Activated T-cell treated with anti-CD3 and anti-CD28 coated beads, Interleukin-2, amount 50 U/mL, for 72 hours (primary cell): ENCODE measurements at regions not wholly inside any gene's neighbourhood (a gene's known extent, or its start where the extent isn't known, plus 50 kb on each side); places are given as distances from the start of the nearest gene placed in this dataset.
A peak's percentile ranks its signal among the peaks of the same experiment; 100 is the strongest.
"Not testable (repeated sequence)": the region's sequence is repeated elsewhere in the genome, so short reads cannot be mapped to it uniquely, and the experiment has no call there.

Source experiments
- ATAC-seq, 2 donors: fragments of 150-1000 bp; cut with Tn5 transposase; replicated peaks in 1 of 2; 2 replicates each; pipeline ENCODE4 v1.10.0; 2021; ENCODE audit warnings: moderate library complexity in 2 of 2, mild to moderate bottlenecking in 1 of 2
- DNase-seq, 2 donors: peaks; one replicate each; pipeline ENCODE4 v3.0.0; 2021 to 2022; ENCODE audit warnings: mixed read lengths in 1 of 2
- H3K27ac Mint-ChIP-seq: one replicate; pipeline ENCODE4 v1.8.0; 2022; ENCODE audit warnings: mild to moderate bottlenecking, moderate library complexity, mixed read lengths
- H3K27me3 Mint-ChIP-seq: one replicate; pipeline ENCODE4 v1.8.0; 2022; ENCODE audit warnings: low read depth, mixed read lengths
- H3K36me3 Mint-ChIP-seq, 2 donors: one replicate each; pipeline ENCODE4 v1.8.0; 2022; ENCODE audit warnings: mixed read lengths in 2 of 2, mild to moderate bottlenecking in 1 of 2; ENCODE audit not compliant: insufficient read depth in 2 of 2
- H3K4me1 Mint-ChIP-seq: one replicate; pipeline ENCODE4 v1.8.0; 2022; ENCODE audit warnings: low read depth, mixed read lengths
- H3K4me3 Mint-ChIP-seq, 2 donors: one replicate each; pipeline ENCODE4 v1.8.0; 2022; ENCODE audit warnings: mild to moderate bottlenecking in 2 of 2, mixed read lengths in 2 of 2, moderate library complexity in 2 of 2
- H3K9me3 Mint-ChIP-seq, 2 donors: one replicate each; pipeline ENCODE4 v1.8.0; 2022; ENCODE audit warnings: mixed read lengths in 2 of 2

DNA sequence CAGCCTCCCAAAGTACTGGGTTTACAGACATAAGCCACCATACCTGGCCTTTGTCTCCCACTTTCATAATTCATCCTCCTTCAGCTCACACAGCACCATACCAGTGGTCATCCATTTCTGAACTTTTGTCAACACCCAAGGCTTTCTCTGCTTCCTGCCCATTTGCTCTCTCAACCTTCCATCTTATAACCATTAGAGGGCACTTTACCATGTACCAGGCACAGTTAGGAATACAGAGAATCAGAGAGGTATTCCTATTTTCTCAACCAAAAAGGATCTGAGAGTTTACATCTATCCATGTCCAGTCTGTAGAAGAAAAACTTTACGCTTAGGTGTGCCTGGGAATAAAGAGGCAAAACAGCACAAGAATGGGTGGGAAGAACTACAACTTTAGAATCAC lies 397.6 kb downstream of the BUD13 start:
- no peaks in the 10 kb centered on the region for H3K36me3 Mint-ChIP-seq

DNA sequence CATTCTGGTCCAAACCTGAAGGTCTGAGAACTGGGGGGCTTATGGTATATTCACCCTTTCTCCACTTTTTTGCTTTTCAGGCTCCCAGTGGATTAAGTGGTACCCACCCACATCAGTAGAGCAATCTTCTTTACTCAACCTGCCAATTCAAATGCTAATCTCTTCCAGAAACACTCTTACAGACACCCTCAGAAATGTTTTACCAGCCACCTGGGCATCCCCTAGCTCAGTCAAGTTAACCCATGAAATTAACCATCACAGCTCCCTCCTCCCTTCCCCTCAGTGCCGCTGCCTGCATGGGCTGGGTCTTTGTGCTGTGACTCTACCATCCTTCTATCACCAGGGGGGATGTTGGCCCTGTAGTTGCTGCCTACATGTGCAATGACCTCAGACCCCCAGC lies 398.7 kb downstream of the BUD13 start:
- Mint-ChIP-seq H3K4me3 (no peak overlapping the region), H3K36me3 (no peaks in the 10 kb centered on the region), H3K9me3 (peaks cover 0 to 1% of the 10 kb centered on the region in 2 donors), H3K4me1 (no peaks in the 10 kb centered on the region), H3K27me3 (peaks cover 6% of the 10 kb centered on the region), H3K27ac (no peak overlapping the region)
- no peak for DNase-seq
- no peak for ATAC-seq

More for the DNA sequence above, 397.6 kb downstream of the BUD13 start:
- no peak overlapping the region for H3K4me3 Mint-ChIP-seq
- peaks cover 6% of the 10 kb centered on the region for H3K27me3 Mint-ChIP-seq
- DNase-seq (no peak), ATAC-seq (no peak)
- H3K27ac Mint-ChIP-seq = no peak overlapping the region
- no peaks in the 10 kb centered on the region for H3K4me1 Mint-ChIP-seq
- H3K9me3 Mint-ChIP-seq = peaks cover 0 to 1% of the 10 kb centered on the region in 2 donors

DNA sequence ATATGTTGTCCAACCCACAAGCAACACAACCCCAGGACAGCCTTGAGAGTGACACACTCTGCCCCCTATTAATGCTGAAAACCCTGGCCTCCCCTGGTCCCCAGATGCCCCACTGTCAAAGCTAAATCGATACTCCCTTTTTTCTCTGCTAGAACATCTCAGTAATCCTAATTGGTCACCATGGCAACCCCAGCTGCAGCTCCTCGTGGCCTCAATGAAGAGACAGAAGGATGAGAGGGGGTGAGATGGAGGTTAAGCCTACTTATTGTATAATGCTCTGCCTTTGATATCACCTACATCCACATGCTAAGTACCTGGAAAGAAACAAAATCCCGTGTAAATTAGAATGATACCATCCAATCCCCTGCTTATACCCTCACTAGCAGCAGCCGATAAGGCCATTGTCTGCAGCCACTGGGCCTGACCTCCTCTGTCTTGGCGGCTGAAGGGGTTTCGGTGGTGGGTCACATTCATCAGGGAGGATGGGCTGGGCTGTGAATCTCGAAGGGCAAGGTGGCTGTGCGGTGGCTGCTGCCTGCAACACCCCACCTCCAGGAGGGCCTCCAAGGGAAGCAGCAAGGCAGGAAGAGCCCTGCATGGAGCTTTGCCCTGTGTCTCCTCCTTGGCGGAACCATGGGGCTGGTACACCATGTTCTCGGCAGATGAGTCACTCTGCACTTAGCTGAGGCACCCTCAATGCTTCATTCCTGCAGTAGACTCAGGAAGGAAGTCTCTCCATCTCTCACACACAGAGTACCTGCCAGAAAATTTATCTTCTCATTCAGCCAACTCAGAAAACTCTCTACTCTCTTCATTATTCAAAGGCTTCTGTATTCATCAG lies 399.5 kb downstream of the BUD13 start:
- H3K9me3 Mint-ChIP-seq = peaks cover 0 to 1% of the 10 kb centered on the region in 2 donors
- H3K4me1 Mint-ChIP-seq = no peaks in the 10 kb centered on the region
- peaks cover 6% of the 10 kb centered on the region for H3K27me3 Mint-ChIP-seq
- no peaks in the 10 kb centered on the region for H3K36me3 Mint-ChIP-seq
- H3K4me3 Mint-ChIP-seq = no peak overlapping the region
- DNase-seq (no peak), ATAC-seq (no peak)
- H3K27ac Mint-ChIP-seq = no peak overlapping the region

DNA sequence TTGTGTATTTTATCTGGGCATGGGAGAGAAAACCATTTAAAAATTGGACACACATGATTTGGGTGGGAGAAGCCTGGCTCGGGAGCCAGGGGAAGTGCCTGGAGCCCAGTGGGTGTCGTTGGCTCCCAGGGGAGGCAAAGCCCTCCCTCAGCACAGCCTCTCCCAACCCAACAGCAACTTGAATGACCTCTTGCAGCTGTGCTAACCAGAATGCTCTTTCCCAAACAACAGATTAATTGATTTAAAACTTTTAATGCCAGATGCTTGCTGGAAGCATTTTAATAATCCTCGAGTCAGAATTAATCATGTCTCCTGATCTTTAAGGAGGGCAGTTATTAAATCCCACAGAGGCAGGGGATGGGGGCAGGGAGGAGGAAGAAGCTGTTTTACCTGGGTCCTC lies 401.6 kb downstream of the BUD13 start:
- no peak for ATAC-seq
- Mint-ChIP-seq H3K4me3 (no peak overlapping the region), H3K27me3 (peaks cover 14% of the 10 kb centered on the region), H3K4me1 (no peaks in the 10 kb centered on the region), H3K9me3 (peaks cover 0 to 1% of the 10 kb centered on the region in 2 donors), H3K36me3 (no peaks in the 10 kb centered on the region), H3K27ac (no peak overlapping the region)
- DNase-seq = no peak

DNA sequence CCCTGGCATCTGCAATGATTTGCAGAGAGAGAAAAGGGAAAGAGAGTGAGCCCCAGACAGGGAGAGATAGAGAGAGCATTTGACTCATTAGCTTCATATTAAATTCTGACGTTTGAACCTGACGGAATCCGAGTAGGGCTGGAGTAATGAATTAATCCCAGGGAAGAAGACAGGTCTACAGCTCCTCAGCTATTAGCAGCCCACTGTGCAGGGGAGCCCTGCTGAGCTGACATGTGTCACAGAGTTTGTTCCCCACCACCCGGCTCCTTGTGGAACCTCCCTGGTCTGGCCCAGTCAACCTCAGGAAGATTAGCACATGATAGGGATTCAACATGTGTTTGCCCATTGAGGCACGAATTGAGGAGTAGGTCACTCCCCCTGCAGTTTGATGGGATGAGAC lies 404.0 kb downstream of the BUD13 start:
- ATAC-seq (no peak), DNase-seq (no peak)
- H3K27ac Mint-ChIP-seq = no peak overlapping the region
- no peaks in the 10 kb centered on the region for H3K36me3 Mint-ChIP-seq
- H3K4me3 Mint-ChIP-seq = no peak overlapping the region
- H3K9me3 Mint-ChIP-seq = peaks cover 0 to 2% of the 10 kb centered on the region in 2 donors
- peaks cover 7% of the 10 kb centered on the region for H3K27me3 Mint-ChIP-seq
- no peaks in the 10 kb centered on the region for H3K4me1 Mint-ChIP-seq

DNA sequence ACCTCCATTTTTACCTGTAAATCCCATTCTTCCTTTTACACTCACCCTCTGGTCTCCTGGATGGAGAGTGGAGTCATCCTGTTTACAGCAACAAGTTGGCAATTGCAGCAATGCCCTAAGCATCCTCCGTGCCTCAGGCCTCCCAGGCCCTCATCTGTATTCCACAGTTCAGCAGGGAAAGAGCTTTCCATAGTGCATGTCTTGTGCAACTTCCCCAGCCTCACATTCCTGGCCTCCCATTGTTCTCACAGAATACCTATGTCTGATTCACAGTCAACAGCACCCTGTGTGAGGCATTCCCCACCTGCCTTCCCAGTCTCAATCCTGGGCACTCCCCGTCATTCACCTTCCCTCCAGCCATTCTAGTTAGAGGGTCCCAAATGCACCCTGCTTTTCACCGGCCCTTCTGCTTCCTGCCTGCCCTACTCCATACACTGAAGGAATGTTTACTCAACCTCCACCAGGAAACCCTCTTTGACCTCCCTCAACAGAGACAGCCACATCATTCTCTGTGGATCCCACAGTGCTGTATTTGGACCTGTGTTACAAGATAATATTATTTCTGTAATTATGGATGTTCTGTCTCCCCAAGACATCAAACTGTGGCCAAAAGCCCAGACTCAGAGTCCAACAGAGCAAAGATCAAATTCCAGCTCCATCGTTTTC lies 405.7 kb downstream of the BUD13 start:
- no peak overlapping the region for H3K27ac Mint-ChIP-seq
- H3K9me3 Mint-ChIP-seq = peaks cover 0 to 2% of the 10 kb centered on the region in 2 donors
- DNase-seq (no peak), ATAC-seq (no peak)
- no peak overlapping the region for H3K4me3 Mint-ChIP-seq
- H3K27me3 Mint-ChIP-seq = peaks cover 7% of the 10 kb centered on the region
- H3K36me3 Mint-ChIP-seq = no peaks in the 10 kb centered on the region
- H3K4me1 Mint-ChIP-seq = no peaks in the 10 kb centered on the region

DNA sequence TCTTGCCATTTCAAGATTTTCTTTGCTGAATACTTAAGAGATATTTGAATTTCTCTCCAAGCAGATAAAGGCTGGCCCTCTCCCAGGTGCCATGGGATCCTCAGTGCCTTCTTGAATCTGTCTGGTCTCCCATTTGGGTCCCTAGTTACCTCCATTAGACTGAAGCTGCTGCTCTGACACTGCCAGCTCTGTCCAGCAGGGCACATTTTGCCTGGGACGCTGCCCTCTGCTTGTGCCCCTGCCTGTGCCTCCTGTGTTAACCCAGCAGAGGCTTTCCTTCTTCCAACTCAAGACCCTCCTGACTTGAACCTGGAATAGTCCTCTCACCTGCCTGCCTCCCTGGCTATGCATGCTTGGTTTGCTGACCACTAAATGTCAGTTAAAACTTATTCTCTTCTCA lies 406.3 kb downstream of the BUD13 start:
- H3K4me1 Mint-ChIP-seq = no peaks in the 10 kb centered on the region
- no peak overlapping the region for H3K27ac Mint-ChIP-seq
- peaks cover 7% of the 10 kb centered on the region for H3K27me3 Mint-ChIP-seq
- no peaks in the 10 kb centered on the region for H3K36me3 Mint-ChIP-seq
- no peak overlapping the region for H3K4me3 Mint-ChIP-seq
- DNase-seq (no peak), ATAC-seq (no peak)
- H3K9me3 Mint-ChIP-seq = peaks cover 0 to 2% of the 10 kb centered on the region in 2 donors

DNA sequence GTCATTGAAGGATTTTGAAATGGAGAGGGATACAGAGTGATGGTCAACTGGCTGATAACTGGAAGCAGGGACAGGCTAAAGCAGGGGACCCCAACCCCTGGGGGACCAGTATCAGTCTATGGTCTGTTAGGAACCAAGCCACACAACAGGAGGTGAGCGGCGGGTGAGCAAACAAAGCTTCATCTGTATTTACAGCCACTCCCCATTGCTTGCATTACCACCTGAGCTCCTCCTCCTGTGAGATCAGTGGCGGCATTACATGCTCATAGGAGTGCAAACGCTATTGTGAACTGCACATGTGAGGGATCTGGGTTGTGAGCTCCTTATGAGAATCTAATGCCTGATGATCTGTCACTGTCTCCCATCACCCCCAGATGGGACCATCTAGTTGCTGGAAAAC lies 407.9 kb downstream of the BUD13 start:
- H3K4me3 Mint-ChIP-seq, H3K9me3 Mint-ChIP-seq, H3K27me3 Mint-ChIP-seq, H3K27ac Mint-ChIP-seq, DNase-seq, H3K36me3 Mint-ChIP-seq, ATAC-seq, H3K4me1 Mint-ChIP-seq: not testable (repeated sequence)

DNA sequence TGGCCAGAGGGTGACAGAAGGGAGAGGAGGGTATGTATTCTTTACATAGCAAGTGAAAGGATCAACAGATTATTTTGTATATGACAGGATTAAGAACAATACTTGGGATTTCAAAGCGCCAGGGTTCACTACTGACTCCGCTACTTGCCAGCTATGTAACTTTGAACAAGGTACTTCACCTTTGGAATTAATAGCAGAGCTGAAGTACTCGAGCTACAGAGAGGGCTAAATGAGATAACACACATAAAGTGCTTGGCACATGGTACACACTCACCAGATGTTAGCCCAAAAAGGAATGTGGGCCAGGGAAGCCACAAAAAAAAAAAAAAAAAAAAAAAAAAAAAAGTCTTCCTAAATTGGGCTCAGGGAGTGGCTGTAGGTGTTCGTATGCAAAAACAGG lies 408.4 kb downstream of the BUD13 start:
- Mint-ChIP-seq H3K36me3 (no peaks in the 10 kb centered on the region), H3K4me1 (no peaks in the 10 kb centered on the region), H3K9me3 (peaks cover 0 to 2% of the 10 kb centered on the region in 2 donors), H3K27me3 (peaks cover 13% of the 10 kb centered on the region), H3K4me3 (no peak overlapping the region), H3K27ac (no peak overlapping the region)
- DNase-seq (no peak), ATAC-seq (no peak)

DNA sequence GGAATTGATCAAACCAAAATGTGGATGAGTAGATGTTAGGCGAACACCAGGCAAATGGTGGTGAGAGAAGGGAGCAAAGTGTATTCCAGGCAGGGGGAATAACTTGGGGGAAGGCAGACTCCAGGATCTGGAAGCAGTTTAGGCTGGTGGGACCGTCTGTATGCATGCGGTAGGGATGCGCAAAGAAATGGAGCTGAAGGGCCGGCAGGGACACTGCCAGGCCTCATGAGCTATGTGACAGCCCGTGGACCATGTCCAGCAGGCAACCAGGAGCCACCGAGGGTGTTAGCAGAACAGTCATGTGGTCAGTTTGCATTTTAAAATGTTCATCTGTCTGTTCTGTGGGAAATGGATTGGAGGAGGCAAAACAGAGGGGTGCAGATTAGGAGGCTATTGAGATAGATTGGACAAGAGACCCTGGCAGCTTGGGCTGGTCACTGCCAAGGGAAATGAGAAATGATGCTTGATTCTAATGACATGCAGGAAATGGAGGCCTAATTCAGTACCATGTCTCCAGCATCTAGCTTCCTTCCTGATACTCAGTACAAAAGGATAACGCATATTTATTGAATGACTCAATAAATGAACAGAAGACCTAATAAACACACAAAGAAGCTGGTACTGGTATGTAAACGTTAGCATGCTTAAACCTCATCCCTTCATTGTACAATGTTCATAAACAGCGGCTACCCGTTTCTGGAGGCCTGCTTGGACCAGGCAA lies 412.4 kb downstream of the BUD13 start:
- H3K4me1 Mint-ChIP-seq = no peaks in the 10 kb centered on the region
- DNase-seq (no peak), ATAC-seq (no peak)
- H3K27ac Mint-ChIP-seq = no peak overlapping the region
- H3K4me3 Mint-ChIP-seq = no peak overlapping the region
- no peaks in the 10 kb centered on the region for H3K36me3 Mint-ChIP-seq
- H3K9me3 Mint-ChIP-seq = peaks cover 0 to 2% of the 10 kb centered on the region in 2 donors
- peaks cover 6% of the 10 kb centered on the region for H3K27me3 Mint-ChIP-seq

DNA sequence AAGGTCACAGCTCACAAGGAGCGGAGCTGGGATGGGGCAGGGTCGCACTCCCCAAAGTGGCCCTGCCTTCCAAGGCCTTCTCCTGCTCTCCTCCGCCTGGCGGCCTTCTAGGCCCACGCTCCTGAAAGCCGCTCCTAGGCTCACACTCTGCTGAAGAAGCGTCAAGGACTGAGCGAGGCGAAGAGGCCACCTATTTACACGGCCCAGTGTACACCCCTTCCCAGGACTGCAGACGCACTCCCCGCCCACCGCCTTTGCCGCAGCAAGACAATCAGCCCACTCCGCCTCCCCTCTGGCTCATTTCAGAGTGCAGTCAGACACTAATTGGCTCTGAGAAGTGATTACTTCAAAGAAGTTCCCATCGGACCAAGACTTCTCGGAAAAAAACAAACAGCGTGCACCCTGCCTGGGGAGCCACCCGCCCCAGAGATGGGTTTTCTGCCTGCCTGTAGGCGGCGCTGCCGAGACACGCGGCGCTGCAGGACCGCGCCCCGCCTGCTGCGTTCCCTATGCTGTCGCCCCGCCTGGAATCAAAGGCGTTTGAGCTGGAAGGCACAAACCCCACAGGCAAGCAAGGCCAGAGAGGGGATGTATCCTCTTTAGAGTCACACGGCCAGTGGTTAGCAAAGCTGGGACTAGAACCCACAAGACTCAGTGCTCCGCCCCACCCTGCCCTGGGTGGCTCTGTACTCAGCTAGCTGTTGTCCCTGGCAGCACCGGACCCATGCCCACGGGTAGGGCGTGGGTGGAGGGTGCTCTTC lies 414.8 kb downstream of the BUD13 start:
- no peak overlapping the region for H3K27ac Mint-ChIP-seq
- H3K27me3 Mint-ChIP-seq = peaks cover 6% of the 10 kb centered on the region
- no peaks in the 10 kb centered on the region for H3K4me1 Mint-ChIP-seq
- H3K4me3 Mint-ChIP-seq = no peak overlapping the region
- no peaks in the 10 kb centered on the region for H3K36me3 Mint-ChIP-seq
- DNase-seq = peak in 1 of 2 donors; percentile 0
- ATAC-seq = no peak
- no peaks in the 10 kb centered on the region for H3K9me3 Mint-ChIP-seq

DNA sequence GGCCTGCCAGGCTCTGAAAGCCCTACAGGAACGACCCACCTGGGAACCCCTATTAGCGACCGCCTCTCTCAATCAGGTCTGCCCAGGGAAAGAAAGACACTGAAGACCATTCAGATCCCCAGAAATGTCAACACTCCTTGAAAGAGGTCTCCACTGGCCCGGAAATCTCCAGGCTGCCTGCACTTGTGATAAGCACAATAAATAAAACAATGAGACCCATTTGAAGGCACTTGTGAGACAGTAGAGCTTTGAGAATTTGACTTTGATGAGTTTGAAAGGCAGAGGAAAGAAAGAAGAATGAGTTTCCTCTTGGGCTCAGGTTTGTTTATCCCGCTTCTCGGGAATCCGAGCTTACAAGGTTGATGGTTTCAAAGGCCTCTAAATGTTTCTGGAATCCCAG lies 416.3 kb downstream of the BUD13 start:
- no peaks in the 10 kb centered on the region for H3K4me1 Mint-ChIP-seq
- DNase-seq (no peak), ATAC-seq (no peak)

DNA sequence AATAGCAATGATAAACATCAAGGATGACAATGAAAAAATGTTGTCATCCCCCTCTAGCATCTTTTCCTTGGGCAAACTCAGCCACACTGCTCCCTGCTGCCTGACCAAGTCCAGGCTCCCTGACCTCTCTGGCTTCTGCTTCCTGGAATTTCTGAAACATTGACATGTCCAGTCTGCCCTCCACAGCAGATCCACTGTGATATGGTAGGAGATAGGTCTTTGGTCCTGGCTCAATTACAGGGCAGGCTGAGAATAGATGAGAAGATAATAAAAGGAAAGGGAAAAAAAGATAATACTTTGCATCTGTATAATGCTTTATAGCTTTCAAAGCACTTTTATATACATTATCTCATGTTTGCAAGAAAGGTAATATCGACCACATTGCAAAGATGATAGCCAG lies 417.7 kb downstream of the BUD13 start:
- H3K27ac Mint-ChIP-seq = no peak overlapping the region
- no peak overlapping the region for H3K4me3 Mint-ChIP-seq
- no peaks in the 10 kb centered on the region for H3K36me3 Mint-ChIP-seq
- no peak for ATAC-seq
- H3K9me3 Mint-ChIP-seq = no peaks in the 10 kb centered on the region
- DNase-seq = no peak
- peaks cover 6% of the 10 kb centered on the region for H3K27me3 Mint-ChIP-seq
- no peaks in the 10 kb centered on the region for H3K4me1 Mint-ChIP-seq

More for the DNA sequence above, 416.3 kb downstream of the BUD13 start:
- H3K36me3 Mint-ChIP-seq = no peaks in the 10 kb centered on the region
- H3K9me3 Mint-ChIP-seq = no peaks in the 10 kb centered on the region
- peaks cover 6% of the 10 kb centered on the region for H3K27me3 Mint-ChIP-seq
- no peak overlapping the region for H3K4me3 Mint-ChIP-seq
- no peak overlapping the region for H3K27ac Mint-ChIP-seq
